Fibroblast of skin of left quadriceps (primary cell): ENCODE measurements at regions not wholly inside any gene's neighbourhood (a gene's known extent, or its start where the extent isn't known, plus 50 kb on each side); places are given as distances from the start of the nearest gene placed in this dataset.

Source experiments
- DNase-seq, 2 experiments: peaks; one replicate each; pipeline ENCODE4 v3.0.0-alpha.2; 2013; ENCODE audit warnings: low read depth in 2 of 2

- DNase-seq, result no peak
Measured at GRCh38 chr3:43783987-43784639, 93.4 kb downstream of the ABHD5 start.

- DNase-seq, result no peak
Measured at GRCh38 chr3:43784640-43785011, 93.9 kb downstream of the ABHD5 start.

GRCh38 chr3:43785551-43785950, 94.8 kb downstream of the ABHD5 start:
- no peak for DNase-seq

GRCh38 chr3:43786102-43786501, 95.4 kb downstream of the ABHD5 start:
- no peak for DNase-seq

- no peak for DNase-seq
Measured at GRCh38 chr3:43786526-43787305, 96.0 kb downstream of the ABHD5 start.

- no peak for DNase-seq
Measured at GRCh38 chr3:43787330-43787729, 96.6 kb downstream of the ABHD5 start.

GRCh38 chr3:43789028-43789427, 98.3 kb downstream of the ABHD5 start:
- no peak for DNase-seq

- DNase-seq, result no peak
Measured at GRCh38 chr3:43790060-43790459, 99.3 kb downstream of the ABHD5 start.

- no peak for DNase-seq
Measured at GRCh38 chr3:43790476-43790875, 99.7 kb downstream of the ABHD5 start.

GRCh38 chr3:43791246-43791645, 100.5 kb downstream of the ABHD5 start:
- DNase-seq, result no peak

- DNase-seq, result no peak
Measured at GRCh38 chr3:43792904-43793303, 102.2 kb downstream of the ABHD5 start.

GRCh38 chr3:43793648-43794372, 103.1 kb downstream of the ABHD5 start:
- DNase-seq, result no peak

GRCh38 chr3:43794776-43795175, 104.0 kb downstream of the ABHD5 start:
- peak in 1 of 2 experiments; percentile 4 for DNase-seq

- DNase-seq, result no peak
Measured at GRCh38 chr3:43795491-43795890, 104.8 kb downstream of the ABHD5 start.

GRCh38 chr3:43796041-43796596, 105.4 kb downstream of the ABHD5 start:
- no peak for DNase-seq

GRCh38 chr3:43797794-43798193, 107.1 kb downstream of the ABHD5 start:
- no peak for DNase-seq

- no peak for DNase-seq
Measured at GRCh38 chr3:43810797-43811196, 120.1 kb downstream of the ABHD5 start.

GRCh38 chr3:43814461-43814860, 123.7 kb downstream of the ABHD5 start:
- DNase-seq, result no peak

GRCh38 chr3:43816372-43816771, 125.6 kb downstream of the ABHD5 start:
- no peak for DNase-seq

GRCh38 chr3:43817064-43817463, 126.3 kb downstream of the ABHD5 start:
- no peak for DNase-seq

- no peak for DNase-seq
Measured at GRCh38 chr3:43817825-43818224, 127.1 kb downstream of the ABHD5 start.

- no peak for DNase-seq
Measured at GRCh38 chr3:43818229-43818628, 127.5 kb downstream of the ABHD5 start.
